ENCODE measurements at regions not wholly inside any gene's neighbourhood (a gene's known extent, or its start where the extent isn't known, plus 50 kb on each side); places are given as distances from the start of the nearest gene placed in this dataset.

GRCh38 chr7:42727451-42727850, 184.4 kb downstream of the C7orf25 start:
- H3K27me3 ChIP-seq = no peaks in the 10 kb centered on the region
- DNase-seq = no peak
- intact Hi-C loops (cut with DNase I) = no loop called here
- no peaks in the 10 kb centered on the region for H3K4me1 ChIP-seq
- H3K27ac ChIP-seq = no peak overlapping the region
- H3K9me3 ChIP-seq = no peaks in the 10 kb centered on the region
- no peak overlapping the region for H3K4me3 ChIP-seq
- H3K36me3 ChIP-seq = no peaks in the 10 kb centered on the region
- no peak for TF ChIP-seq CTCF (IDR thresholded peaks at IDR 0.05)
- H3K9ac ChIP-seq (ENCODE audit: low read depth in 2 of 2, low read length in 2 of 2) = no peak overlapping the region

- H3K4me1 ChIP-seq = no peaks in the 10 kb centered on the region
- no peaks in the 10 kb centered on the region for H3K9me3 ChIP-seq
- no peak overlapping the region for H3K9ac ChIP-seq (ENCODE audit: low read depth in 2 of 2, low read length in 2 of 2)
- H3K4me3 ChIP-seq = no peak overlapping the region
- no peaks in the 10 kb centered on the region for H3K36me3 ChIP-seq
- H3K27ac ChIP-seq = no peak overlapping the region
- intact Hi-C loops (cut with DNase I) = no loop called here
- no peak for DNase-seq
- no peak for TF ChIP-seq CTCF (IDR thresholded peaks at IDR 0.05)
- no peaks in the 10 kb centered on the region for H3K27me3 ChIP-seq
Measured at GRCh38 chr7:42726066-42726785, 185.6 kb downstream of the C7orf25 start.

GRCh38 chr7:42722716-42723115, 189.2 kb downstream of the C7orf25 start:
- Histone ChIP-seq H3K4me1 (no peaks in the 10 kb centered on the region), H3K9me3 (no peaks in the 10 kb centered on the region), H3K27ac (no peak overlapping the region), H3K9ac (ENCODE audit: low read depth in 2 of 2, low read length in 2 of 2) (no peak overlapping the region), H3K27me3 (no peaks in the 10 kb centered on the region), H3K36me3 (no peaks in the 10 kb centered on the region), H3K4me3 (no peak overlapping the region)
- TF ChIP-seq CTCF (IDR thresholded peaks at IDR 0.05) = no peak
- intact Hi-C loops (cut with DNase I) = no loop called here
- DNase-seq = no peak

GRCh38 chr7:42722198-42722597, 189.7 kb downstream of the C7orf25 start:
- Histone ChIP-seq H3K9ac (ENCODE audit: low read depth in 2 of 2, low read length in 2 of 2) (no peak overlapping the region), H3K27me3 (no peaks in the 10 kb centered on the region), H3K9me3 (no peaks in the 10 kb centered on the region), H3K36me3 (no peaks in the 10 kb centered on the region), H3K27ac (no peak overlapping the region), H3K4me3 (no peak overlapping the region), H3K4me1 (no peaks in the 10 kb centered on the region)
- TF ChIP-seq CTCF (IDR thresholded peaks at IDR 0.05) = no peak
- intact Hi-C loops (cut with DNase I) = no loop called here
- DNase-seq = no peak

- Histone ChIP-seq H3K4me3 (no peak overlapping the region), H3K4me1 (no peaks in the 10 kb centered on the region), H3K27me3 (no peaks in the 10 kb centered on the region), H3K27ac (no peak overlapping the region), H3K9ac (ENCODE audit: low read depth in 2 of 2, low read length in 2 of 2) (no peak overlapping the region), H3K9me3 (no peaks in the 10 kb centered on the region), H3K36me3 (no peaks in the 10 kb centered on the region)
- intact Hi-C loops (cut with DNase I) = no loop called here
- TF ChIP-seq CTCF (IDR thresholded peaks at IDR 0.05) = no peak
- DNase-seq = no peak
Measured at GRCh38 chr7:42720991-42721796, 190.7 kb downstream of the C7orf25 start.

All from colonic mucosa (tissue), 4 donors.